GM12872 (cell line): ENCODE measurements at regions not wholly inside any gene's neighbourhood (a gene's known extent, or its start where the extent isn't known, plus 50 kb on each side); places are given as distances from the start of the nearest gene placed in this dataset.

Experiments used
- CTCF ChIP-seq: IDR thresholded peaks from 3 replicates; pipeline ENCODE4 v1.5.1; 2011; ENCODE audit warnings: low read depth, mild to moderate bottlenecking, low read length, moderate library complexity; ENCODE audit not compliant: insufficient read depth

- TF ChIP-seq CTCF: no peak
These were observed 108.1 kb upstream of the PRDM1 start for GRCh38 chr6:105977934-105978504.

- no peak for TF ChIP-seq CTCF
These were observed 111.2 kb upstream of the PRDM1 start for GRCh38 chr6:105974986-105975385.

GRCh38 chr6:105972440-105972839, 113.7 kb upstream of the PRDM1 start:
- TF ChIP-seq CTCF: no peak

- no peak for TF ChIP-seq CTCF
These were observed 117.4 kb upstream of the PRDM1 start for GRCh38 chr6:105968603-105969333.

- no peak for TF ChIP-seq CTCF
These were observed 118.1 kb upstream of the PRDM1 start for GRCh38 chr6:105967917-105968602.

- TF ChIP-seq CTCF: no peak
These were observed 119.7 kb upstream of the PRDM1 start for GRCh38 chr6:105966481-105966880.

GRCh38 chr6:105964979-105965760, 121.0 kb upstream of the PRDM1 start:
- TF ChIP-seq CTCF: no peak
